ENCODE measurements at regions not wholly inside any gene's neighbourhood (a gene's known extent, or its start where the extent isn't known, plus 50 kb on each side); places are given as distances from the start of the nearest gene placed in this dataset.

- Histone ChIP-seq H3K4me3 (ENCODE audit: low read depth, low read length, poor library complexity, severe bottlenecking) (no peak overlapping the region), H3K27me3 (ENCODE audit: insufficient read depth, low read length) (no peaks in the 10 kb centered on the region), H3K4me2 (ENCODE audit: low read length) (no peak overlapping the region), H3K4me1 (ENCODE audit: insufficient read depth, low read length, severe bottlenecking) (no peaks in the 10 kb centered on the region), H3K27ac (ENCODE audit: low read depth, low read length, poor library complexity, severe bottlenecking) (no peak overlapping the region), H3K9ac (ENCODE audit: low read length) (no peak overlapping the region), H3F3A (ENCODE audit: insufficient read depth, low read length) (no peaks in the 10 kb centered on the region), H2AFZ (ENCODE audit: low read length) (no peak overlapping the region), H4K20me1 (ENCODE audit: insufficient read depth, low read length) (no peaks in the 10 kb centered on the region), H3K36me3 (ENCODE audit: insufficient read depth, low read length) (no peaks in the 10 kb centered on the region), H3K79me2 (ENCODE audit: insufficient read depth, low read length) (no peaks in the 10 kb centered on the region), H3K9me2 (ENCODE audit: low read depth, low read length) (no peaks in the 10 kb centered on the region), H3K9me3 (ENCODE audit: low read length) (no peaks in the 10 kb centered on the region)
- TF ChIP-seq CTCF (IDR thresholded peaks at IDR 0.05; ENCODE audit: low read length): no peak
- no peak for TF ChIP-seq EZH2 (IDR thresholded peaks at IDR 0.05; ENCODE audit: borderline replicate concordance, low read length)
Measured at GRCh38 chr2:239892441-239893235, 132.5 kb downstream of the NDUFA10 start.

GRCh38 chr2:239891698-239892097, 133.4 kb downstream of the NDUFA10 start:
- H2AFZ ChIP-seq (ENCODE audit: low read length): no peak overlapping the region
- no peaks in the 10 kb centered on the region for H3K4me1 ChIP-seq (ENCODE audit: insufficient read depth, low read length, severe bottlenecking)
- H3K9me2 ChIP-seq (ENCODE audit: low read depth, low read length): no peaks in the 10 kb centered on the region
- TF ChIP-seq CTCF (IDR thresholded peaks at IDR 0.05; ENCODE audit: low read length): no peak
- TF ChIP-seq EZH2 (IDR thresholded peaks at IDR 0.05; ENCODE audit: borderline replicate concordance, low read length): no peak
- H3K4me2 ChIP-seq (ENCODE audit: low read length): no peak overlapping the region
- H3K36me3 ChIP-seq (ENCODE audit: insufficient read depth, low read length): no peaks in the 10 kb centered on the region
- no peaks in the 10 kb centered on the region for H3F3A ChIP-seq (ENCODE audit: insufficient read depth, low read length)
- no peaks in the 10 kb centered on the region for H3K79me2 ChIP-seq (ENCODE audit: insufficient read depth, low read length)
- H3K4me3 ChIP-seq (ENCODE audit: low read depth, low read length, poor library complexity, severe bottlenecking): no peak overlapping the region
- no peaks in the 10 kb centered on the region for H3K9me3 ChIP-seq (ENCODE audit: low read length)
- H3K27ac ChIP-seq (ENCODE audit: low read depth, low read length, poor library complexity, severe bottlenecking): no peak overlapping the region
- no peak overlapping the region for H3K9ac ChIP-seq (ENCODE audit: low read length)
- H3K27me3 ChIP-seq (ENCODE audit: insufficient read depth, low read length): no peaks in the 10 kb centered on the region
- H4K20me1 ChIP-seq (ENCODE audit: insufficient read depth, low read length): no peaks in the 10 kb centered on the region

GRCh38 chr2:239890206-239890746, 134.9 kb downstream of the NDUFA10 start:
- no peaks in the 10 kb centered on the region for H4K20me1 ChIP-seq (ENCODE audit: insufficient read depth, low read length)
- no peaks in the 10 kb centered on the region for H3F3A ChIP-seq (ENCODE audit: insufficient read depth, low read length)
- H3K9ac ChIP-seq (ENCODE audit: low read length): no peak overlapping the region
- no peak overlapping the region for H3K4me2 ChIP-seq (ENCODE audit: low read length)
- H3K36me3 ChIP-seq (ENCODE audit: insufficient read depth, low read length): no peaks in the 10 kb centered on the region
- H2AFZ ChIP-seq (ENCODE audit: low read length): no peak overlapping the region
- no peaks in the 10 kb centered on the region for H3K79me2 ChIP-seq (ENCODE audit: insufficient read depth, low read length)
- no peaks in the 10 kb centered on the region for H3K9me2 ChIP-seq (ENCODE audit: low read depth, low read length)
- H3K27ac ChIP-seq (ENCODE audit: low read depth, low read length, poor library complexity, severe bottlenecking): no peak overlapping the region
- H3K4me3 ChIP-seq (ENCODE audit: low read depth, low read length, poor library complexity, severe bottlenecking): no peak overlapping the region
- H3K9me3 ChIP-seq (ENCODE audit: low read length): no peaks in the 10 kb centered on the region; the same call in 1 of the 2 replicates
- no peaks in the 10 kb centered on the region for H3K27me3 ChIP-seq (ENCODE audit: insufficient read depth, low read length)
- no peaks in the 10 kb centered on the region for H3K4me1 ChIP-seq (ENCODE audit: insufficient read depth, low read length, severe bottlenecking)
- TF ChIP-seq EZH2 (IDR thresholded peaks at IDR 0.05; ENCODE audit: borderline replicate concordance, low read length) (no peak), CTCF (IDR thresholded peaks at IDR 0.05; ENCODE audit: low read length) (no peak)

All from OCI-LY1 (cell line).